ENCODE measurements at regions not wholly inside any gene's neighbourhood (a gene's known extent, or its start where the extent isn't known, plus 50 kb on each side); places are given as distances from the start of the nearest gene placed in this dataset.

DNA sequence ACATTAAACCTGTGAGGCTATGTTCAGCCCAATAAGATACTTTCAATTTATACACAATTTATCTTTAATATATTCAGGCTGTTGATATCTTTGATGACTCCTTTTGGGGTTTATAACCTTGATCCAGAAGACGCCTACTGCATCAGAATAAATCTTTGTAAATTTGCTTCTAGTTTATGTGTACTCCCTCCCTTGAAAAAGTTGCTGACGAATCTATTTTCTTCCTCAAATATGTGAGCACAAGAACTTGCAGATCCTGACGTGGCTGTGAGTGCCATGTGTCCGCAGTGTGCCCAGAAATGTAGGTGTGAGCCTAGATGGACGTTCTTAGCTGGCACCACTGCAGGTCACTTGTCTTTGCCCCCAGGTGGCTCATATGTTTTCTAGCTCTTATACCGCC lies 60.6 kb upstream of the TPP2 start:
- TF ChIP-seq EZH2phosphoT487 (IDR thresholded peaks at IDR 0.05; ENCODE audit: insufficient read depth, low read depth) = no peak
- TF ChIP-seq EZH2 (IDR thresholded peaks at IDR 0.05; ENCODE audit: insufficient read depth, poor library complexity, severe bottlenecking) = no peak

All from GM23248 (cell line).